Stomach smooth muscle (tissue), 2 donors: ENCODE measurements at regions not wholly inside any gene's neighbourhood (a gene's known extent, or its start where the extent isn't known, plus 50 kb on each side); places are given as distances from the start of the nearest gene placed in this dataset.

Experiments used
- H3K27ac ChIP-seq: one replicate; pipeline ENCODE4 v1.7.0; 2013; ENCODE audit warnings: mild to moderate bottlenecking, low read length, inconsistent platforms
- H3K27me3 ChIP-seq, 2 donors: one replicate each; pipeline ENCODE4 v1.7.0; 2013; ENCODE audit warnings: low read length in 2 of 2; ENCODE audit not compliant: insufficient read depth in 2 of 2, control insufficient read depth in 1 of 2
- H3K36me3 ChIP-seq, 2 donors: one replicate each; pipeline ENCODE4 v1.7.0; 2013; ENCODE audit warnings: low read length in 2 of 2; ENCODE audit not compliant: control insufficient read depth in 2 of 2, insufficient read depth in 2 of 2
- H3K4me1 ChIP-seq: one replicate; pipeline ENCODE4 v1.7.0; 2013; ENCODE audit warnings: low read length; ENCODE audit not compliant: control insufficient read depth, insufficient read depth
- H3K4me3 ChIP-seq, 2 donors: one replicate each; pipeline ENCODE4 v1.7.0; 2013; ENCODE audit warnings: low read length in 2 of 2
- H3K9ac ChIP-seq, 2 donors: one replicate each; pipeline ENCODE4 v1.7.0; 2013; ENCODE audit warnings: low read length in 2 of 2, mild to moderate bottlenecking in 1 of 2
- H3K9me3 ChIP-seq, 2 donors: one replicate each; pipeline ENCODE4 v1.7.0; 2013; ENCODE audit warnings: low read length in 2 of 2; ENCODE audit not compliant: control insufficient read depth in 2 of 2
- donor health status: healthy.
- donor health status: Pancreatic carcinoma.

GRCh38 chr9:87266697-87267096 lies 231.0 kb upstream of the DAPK1 start:
- H3K9ac ChIP-seq: no peak overlapping the region
- H3K4me1 ChIP-seq: peaks cover 4% of the 10 kb centered on the region
- no peaks in the 10 kb centered on the region for H3K27me3 ChIP-seq
- no peaks in the 10 kb centered on the region for H3K9me3 ChIP-seq
- no peak overlapping the region for H3K4me3 ChIP-seq
- no peaks in the 10 kb centered on the region for H3K36me3 ChIP-seq
- H3K27ac ChIP-seq: no peak overlapping the region

- no peaks in the 10 kb centered on the region for H3K9me3 ChIP-seq
- no peak overlapping the region for H3K27ac ChIP-seq
- peaks cover 4% of the 10 kb centered on the region for H3K4me1 ChIP-seq
- no peak overlapping the region for H3K4me3 ChIP-seq
- H3K9ac ChIP-seq: no peak overlapping the region
- no peaks in the 10 kb centered on the region for H3K36me3 ChIP-seq
- H3K27me3 ChIP-seq: no peaks in the 10 kb centered on the region
Observed at GRCh38 chr9:87267251-87268070, 230.2 kb upstream of the DAPK1 start.

GRCh38 chr9:87269296-87270176 lies 228.1 kb upstream of the DAPK1 start:
- no peak overlapping the region for H3K9ac ChIP-seq
- H3K27me3 ChIP-seq: no peaks in the 10 kb centered on the region
- no peak overlapping the region for H3K27ac ChIP-seq
- H3K4me3 ChIP-seq: no peak overlapping the region
- no peaks in the 10 kb centered on the region for H3K36me3 ChIP-seq
- H3K9me3 ChIP-seq: no peaks in the 10 kb centered on the region
- peaks cover 4% of the 10 kb centered on the region for H3K4me1 ChIP-seq

- no peak overlapping the region for H3K27ac ChIP-seq
- H3K9ac ChIP-seq: no peak overlapping the region
- peak overlapping the region in 1 of 2 donors; percentile 3 for H3K4me3 ChIP-seq
- H3K36me3 ChIP-seq: no peaks in the 10 kb centered on the region
- H3K27me3 ChIP-seq: no peaks in the 10 kb centered on the region
- H3K9me3 ChIP-seq: no peaks in the 10 kb centered on the region
- peaks cover 4% of the 10 kb centered on the region for H3K4me1 ChIP-seq
Observed at GRCh38 chr9:87270221-87270847, 227.3 kb upstream of the DAPK1 start.

- H3K27me3 ChIP-seq: no peaks in the 10 kb centered on the region
- H3K4me1 ChIP-seq: peaks cover 4% of the 10 kb centered on the region
- H3K36me3 ChIP-seq: no peaks in the 10 kb centered on the region
- H3K4me3 ChIP-seq: peak overlapping the region in 1 of 2 donors; percentile 3
- no peak overlapping the region for H3K9ac ChIP-seq
- H3K27ac ChIP-seq: no peak overlapping the region
- no peaks in the 10 kb centered on the region for H3K9me3 ChIP-seq
Observed at GRCh38 chr9:87270848-87271234, 226.8 kb upstream of the DAPK1 start.

GRCh38 chr9:87271696-87272477 lies 225.8 kb upstream of the DAPK1 start:
- H3K9me3 ChIP-seq: no peaks in the 10 kb centered on the region
- no peak overlapping the region for H3K9ac ChIP-seq
- no peaks in the 10 kb centered on the region for H3K27me3 ChIP-seq
- peaks cover 4% of the 10 kb centered on the region for H3K4me1 ChIP-seq
- H3K36me3 ChIP-seq: no peaks in the 10 kb centered on the region
- no peak overlapping the region for H3K4me3 ChIP-seq
- H3K27ac ChIP-seq: no peak overlapping the region

GRCh38 chr9:87275047-87275725 lies 222.5 kb upstream of the DAPK1 start:
- Histone ChIP-seq H3K36me3 (no peaks in the 10 kb centered on the region), H3K4me1 (no peaks in the 10 kb centered on the region), H3K4me3 (no peak overlapping the region), H3K9ac (no peak overlapping the region), H3K9me3 (no peaks in the 10 kb centered on the region), H3K27me3 (no peaks in the 10 kb centered on the region), H3K27ac (no peak overlapping the region)

- no peaks in the 10 kb centered on the region for H3K9me3 ChIP-seq
- no peak overlapping the region for H3K9ac ChIP-seq
- no peaks in the 10 kb centered on the region for H3K4me1 ChIP-seq
- H3K27me3 ChIP-seq: no peaks in the 10 kb centered on the region
- H3K4me3 ChIP-seq: no peak overlapping the region
- no peaks in the 10 kb centered on the region for H3K36me3 ChIP-seq
- H3K27ac ChIP-seq: no peak overlapping the region
Observed at GRCh38 chr9:87276327-87276841, 221.3 kb upstream of the DAPK1 start.

- no peaks in the 10 kb centered on the region for H3K9me3 ChIP-seq
- H3K36me3 ChIP-seq: no peaks in the 10 kb centered on the region
- no peaks in the 10 kb centered on the region for H3K4me1 ChIP-seq
- no peak overlapping the region for H3K4me3 ChIP-seq
- no peak overlapping the region for H3K9ac ChIP-seq
- no peaks in the 10 kb centered on the region for H3K27me3 ChIP-seq
- H3K27ac ChIP-seq: no peak overlapping the region
Observed at GRCh38 chr9:87276851-87277261, 220.8 kb upstream of the DAPK1 start.
